ENCODE measurements at regions not wholly inside any gene's neighbourhood (a gene's known extent, or its start where the extent isn't known, plus 50 kb on each side); places are given as distances from the start of the nearest gene placed in this dataset.

DNA sequence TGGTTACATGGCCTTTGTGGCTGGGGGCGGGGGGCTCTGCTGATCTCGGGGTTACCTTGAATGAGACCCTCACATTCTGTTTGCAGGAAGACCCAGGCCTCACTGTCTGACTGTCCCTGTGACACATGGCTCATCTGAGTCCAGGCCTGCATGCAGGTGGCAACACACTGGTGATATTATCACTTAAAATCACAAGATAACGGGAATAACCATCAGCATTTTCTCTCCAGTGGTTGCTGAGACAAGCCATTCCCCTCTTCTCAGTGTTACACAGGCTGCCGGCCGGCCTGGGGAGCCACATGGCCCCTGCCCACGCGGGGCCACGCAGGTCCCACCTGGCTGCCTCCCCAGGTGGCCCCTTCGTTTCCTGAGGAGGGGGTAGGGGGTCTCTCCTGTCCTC lies 197.6 kb downstream of the ENGASE start:
- H3K27ac ChIP-seq (ENCODE audit: low read length): no peak overlapping the region
- H3F3A ChIP-seq (ENCODE audit: insufficient read depth, low read length, poor library complexity, severe bottlenecking): no peaks in the 10 kb centered on the region
- H3K4me2 ChIP-seq (ENCODE audit: low read length): no peak overlapping the region
- H3K79me2 ChIP-seq (replicated peaks; ENCODE audit: insufficient read depth, low read length): no peaks in the 10 kb centered on the region
- H3K4me3 ChIP-seq (ENCODE audit: low read length): no peak overlapping the region
- TF ChIP-seq, protein P1, sequence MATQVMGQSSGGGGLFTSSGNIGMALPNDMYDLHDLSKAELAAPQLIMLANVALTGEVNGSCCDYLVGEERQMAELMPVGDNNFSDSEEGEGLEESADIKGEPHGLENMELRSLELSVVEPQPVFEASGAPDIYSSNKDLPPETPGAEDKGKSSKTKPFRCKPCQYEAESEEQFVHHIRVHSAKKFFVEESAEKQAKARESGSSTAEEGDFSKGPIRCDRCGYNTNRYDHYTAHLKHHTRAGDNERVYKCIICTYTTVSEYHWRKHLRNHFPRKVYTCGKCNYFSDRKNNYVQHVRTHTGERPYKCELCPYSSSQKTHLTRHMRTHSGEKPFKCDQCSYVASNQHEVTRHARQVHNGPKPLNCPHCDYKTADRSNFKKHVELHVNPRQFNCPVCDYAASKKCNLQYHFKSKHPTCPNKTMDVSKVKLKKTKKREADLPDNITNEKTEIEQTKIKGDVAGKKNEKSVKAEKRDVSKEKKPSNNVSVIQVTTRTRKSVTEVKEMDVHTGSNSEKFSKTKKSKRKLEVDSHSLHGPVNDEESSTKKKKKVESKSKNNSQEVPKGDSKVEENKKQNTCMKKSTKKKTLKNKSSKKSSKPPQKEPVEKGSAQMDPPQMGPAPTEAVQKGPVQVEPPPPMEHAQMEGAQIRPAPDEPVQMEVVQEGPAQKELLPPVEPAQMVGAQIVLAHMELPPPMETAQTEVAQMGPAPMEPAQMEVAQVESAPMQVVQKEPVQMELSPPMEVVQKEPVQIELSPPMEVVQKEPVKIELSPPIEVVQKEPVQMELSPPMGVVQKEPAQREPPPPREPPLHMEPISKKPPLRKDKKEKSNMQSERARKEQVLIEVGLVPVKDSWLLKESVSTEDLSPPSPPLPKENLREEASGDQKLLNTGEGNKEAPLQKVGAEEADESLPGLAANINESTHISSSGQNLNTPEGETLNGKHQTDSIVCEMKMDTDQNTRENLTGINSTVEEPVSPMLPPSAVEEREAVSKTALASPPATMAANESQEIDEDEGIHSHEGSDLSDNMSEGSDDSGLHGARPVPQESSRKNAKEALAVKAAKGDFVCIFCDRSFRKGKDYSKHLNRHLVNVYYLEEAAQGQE (IDR thresholded peaks at IDR 0.05; ENCODE audit: borderline replicate concordance): no peak
- TF ChIP-seq POLR2AphosphoS5 (IDR thresholded peaks at IDR 0.05) (no peak), MXI1 (conservative IDR thresholded peaks at IDR 0.05; ENCODE audit: poor library complexity, severe bottlenecking) (no peak), EZH2 (IDR thresholded peaks at IDR 0.05; ENCODE audit: borderline replicate concordance, insufficient read depth, low read length, poor library complexity, severe bottlenecking) (no peak), RAD21 (conservative IDR thresholded peaks at IDR 0.05) (no peak), EP300 (conservative IDR thresholded peaks at IDR 0.05; ENCODE audit: poor library complexity, severe bottlenecking) (no peak), CTCF (IDR thresholded peaks at IDR 0.05; ENCODE audit: poor library complexity, severe bottlenecking) (no peak), TAF1 (IDR thresholded peaks at IDR 0.05; ENCODE audit: low read depth) (no peak), SMC3 (conservative IDR thresholded peaks at IDR 0.05; ENCODE audit: poor library complexity) (no peak)
- no peaks in the 10 kb centered on the region for H3K9me3 ChIP-seq (ENCODE audit: low read length)
- no peak overlapping the region for H3K9ac ChIP-seq (ENCODE audit: low read length)
- no peaks in the 10 kb centered on the region for H3K27me3 ChIP-seq (ENCODE audit: insufficient read depth, low read depth, low read length)
- no peak overlapping the region for H2AFZ ChIP-seq (ENCODE audit: low read depth, low read length)
- H3K9me2 ChIP-seq (ENCODE audit: insufficient read depth, low read length): no peaks in the 10 kb centered on the region
- H4K20me1 ChIP-seq (ENCODE audit: insufficient read depth): no peaks in the 10 kb centered on the region
- no peaks in the 10 kb centered on the region for H3K36me3 ChIP-seq (ENCODE audit: insufficient read depth, low read length)

DNA sequence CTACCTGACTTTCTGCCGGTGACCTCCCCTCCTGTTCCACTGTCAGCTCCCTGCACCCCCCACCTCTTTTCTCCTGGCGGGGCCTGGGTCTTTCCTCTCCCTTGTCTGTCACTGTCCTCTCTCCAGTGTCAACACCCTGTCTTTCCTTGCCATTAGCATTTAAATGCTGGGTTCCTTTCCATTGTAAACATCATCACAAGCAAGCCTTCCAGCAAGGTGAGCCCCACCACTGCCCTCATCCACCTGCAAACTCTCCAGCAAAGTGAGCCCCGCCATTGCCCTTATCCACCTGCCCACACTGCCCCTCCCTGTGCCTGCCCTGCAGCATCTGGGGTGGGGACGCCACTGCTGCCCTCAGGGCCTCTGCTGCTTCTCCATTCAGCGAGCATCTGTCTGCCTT lies 195.0 kb downstream of the ENGASE start:
- Histone ChIP-seq H3K4me3 (ENCODE audit: low read length) (no peak overlapping the region), H2AFZ (ENCODE audit: low read depth, low read length) (no peak overlapping the region), H3K9ac (ENCODE audit: low read length) (no peak overlapping the region), H3K27ac (ENCODE audit: low read length) (no peak overlapping the region), H3K79me2 (replicated peaks; ENCODE audit: insufficient read depth, low read length) (no peaks in the 10 kb centered on the region), H3K4me2 (ENCODE audit: low read length) (no peak overlapping the region), H4K20me1 (ENCODE audit: insufficient read depth) (no peaks in the 10 kb centered on the region), H3F3A (ENCODE audit: insufficient read depth, low read length, poor library complexity, severe bottlenecking) (no peaks in the 10 kb centered on the region), H3K36me3 (ENCODE audit: insufficient read depth, low read length) (no peaks in the 10 kb centered on the region), H3K9me3 (ENCODE audit: low read length) (no peaks in the 10 kb centered on the region), H3K27me3 (ENCODE audit: insufficient read depth, low read depth, low read length) (no peaks in the 10 kb centered on the region), H3K9me2 (ENCODE audit: insufficient read depth, low read length) (no peaks in the 10 kb centered on the region)
- TF ChIP-seq RAD21 (conservative IDR thresholded peaks at IDR 0.05) (no peak), SMC3 (conservative IDR thresholded peaks at IDR 0.05; ENCODE audit: poor library complexity) (no peak), CTCF (IDR thresholded peaks at IDR 0.05; ENCODE audit: poor library complexity, severe bottlenecking) (no peak), EP300 (conservative IDR thresholded peaks at IDR 0.05; ENCODE audit: poor library complexity, severe bottlenecking) (no peak), POLR2AphosphoS5 (IDR thresholded peaks at IDR 0.05) (no peak)

Measured in neural cell (in vitro differentiated cells).